ENCODE measurements at regions not wholly inside any gene's neighbourhood (a gene's known extent, or its start where the extent isn't known, plus 50 kb on each side); places are given as distances from the start of the nearest gene placed in this dataset.

GRCh38 chr5:114055318-114056184 is 306.3 kb upstream of the KCNN2 start:
- Mint-ChIP-seq H3K36me3 (no peaks in the 10 kb centered on the region), H3K9me3 (no peaks in the 10 kb centered on the region), H3K27ac (no peak overlapping the region), H3K27me3 (peaks cover 47% of the 10 kb centered on the region), H3K4me1 (no peaks in the 10 kb centered on the region), H3K4me3 (no peak overlapping the region)
- peak; percentile 1 for DNase-seq

- Mint-ChIP-seq H3K27me3 (peaks cover 47% of the 10 kb centered on the region), H3K4me3 (no peak overlapping the region), H3K9me3 (no peaks in the 10 kb centered on the region), H3K27ac (no peak overlapping the region), H3K36me3 (no peaks in the 10 kb centered on the region), H3K4me1 (no peaks in the 10 kb centered on the region)
- no peak for DNase-seq
Measured at GRCh38 chr5:114056185-114056538, 305.7 kb upstream of the KCNN2 start.

- H3K9me3 Mint-ChIP-seq, result no peaks in the 10 kb centered on the region
- H3K36me3 Mint-ChIP-seq, result no peaks in the 10 kb centered on the region
- H3K27me3 Mint-ChIP-seq, result peaks cover 23% of the 10 kb centered on the region
- no peaks in the 10 kb centered on the region for H3K4me1 Mint-ChIP-seq
- no peak overlapping the region for H3K4me3 Mint-ChIP-seq
- no peak for DNase-seq
- H3K27ac Mint-ChIP-seq, result no peak overlapping the region
Measured at GRCh38 chr5:114060866-114061265, 301.0 kb upstream of the KCNN2 start.

- Mint-ChIP-seq H3K36me3 (no peaks in the 10 kb centered on the region), H3K4me3 (no peak overlapping the region), H3K9me3 (no peaks in the 10 kb centered on the region), H3K4me1 (no peaks in the 10 kb centered on the region), H3K27me3 (peaks cover 6% of the 10 kb centered on the region), H3K27ac (no peak overlapping the region)
- no peak for DNase-seq
Measured at GRCh38 chr5:114062932-114063867, 298.7 kb upstream of the KCNN2 start.

GRCh38 chr5:114065912-114066311 is 296.0 kb upstream of the KCNN2 start:
- H3K36me3 Mint-ChIP-seq, result no peaks in the 10 kb centered on the region
- H3K9me3 Mint-ChIP-seq, result no peaks in the 10 kb centered on the region

GRCh38 chr5:114070093-114070722 is 291.7 kb upstream of the KCNN2 start:
- Mint-ChIP-seq H3K36me3 (no peaks in the 10 kb centered on the region), H3K4me3 (no peak overlapping the region), H3K27me3 (no peaks in the 10 kb centered on the region), H3K4me1 (no peaks in the 10 kb centered on the region), H3K27ac (no peak overlapping the region), H3K9me3 (no peaks in the 10 kb centered on the region)
- no peak for DNase-seq

More at GRCh38 chr5:114065912-114066311, 296.0 kb upstream of the KCNN2 start:
- no peak overlapping the region for H3K4me3 Mint-ChIP-seq
- no peak overlapping the region for H3K27ac Mint-ChIP-seq
- no peaks in the 10 kb centered on the region for H3K27me3 Mint-ChIP-seq
- no peak for DNase-seq
- no peaks in the 10 kb centered on the region for H3K4me1 Mint-ChIP-seq

GRCh38 chr5:114089259-114089658 is 272.6 kb upstream of the KCNN2 start:
- H3K9me3 Mint-ChIP-seq, result peaks cover 5% of the 10 kb centered on the region

GRCh38 chr5:114097570-114097969 is 264.3 kb upstream of the KCNN2 start:
- DNase-seq, result no peak
- H3K4me3 Mint-ChIP-seq, result no peak overlapping the region
- no peaks in the 10 kb centered on the region for H3K27me3 Mint-ChIP-seq
- H3K27ac Mint-ChIP-seq, result no peak overlapping the region
- peaks cover 1% of the 10 kb centered on the region for H3K9me3 Mint-ChIP-seq
- no peaks in the 10 kb centered on the region for H3K36me3 Mint-ChIP-seq
- H3K4me1 Mint-ChIP-seq, result no peaks in the 10 kb centered on the region

More at GRCh38 chr5:114089259-114089658, 272.6 kb upstream of the KCNN2 start:
- Mint-ChIP-seq H3K27me3 (no peaks in the 10 kb centered on the region), H3K4me1 (no peaks in the 10 kb centered on the region), H3K27ac (no peak overlapping the region), H3K36me3 (no peaks in the 10 kb centered on the region), H3K4me3 (no peak overlapping the region)
- no peak for DNase-seq

GRCh38 chr5:114099161-114099560 is 262.7 kb upstream of the KCNN2 start:
- H3K27me3 Mint-ChIP-seq, result no peaks in the 10 kb centered on the region
- no peaks in the 10 kb centered on the region for H3K4me1 Mint-ChIP-seq
- peaks cover 1% of the 10 kb centered on the region for H3K9me3 Mint-ChIP-seq
- H3K4me3 Mint-ChIP-seq, result no peak overlapping the region
- H3K36me3 Mint-ChIP-seq, result no peaks in the 10 kb centered on the region
- no peak for DNase-seq
- no peak overlapping the region for H3K27ac Mint-ChIP-seq

GRCh38 chr5:114101153-114101552 is 260.7 kb upstream of the KCNN2 start:
- Mint-ChIP-seq H3K27ac (no peak overlapping the region), H3K4me3 (no peak overlapping the region), H3K9me3 (peaks cover 1% of the 10 kb centered on the region), H3K4me1 (no peaks in the 10 kb centered on the region), H3K36me3 (no peaks in the 10 kb centered on the region), H3K27me3 (no peaks in the 10 kb centered on the region)
- no peak for DNase-seq

- Mint-ChIP-seq H3K27me3 (no peaks in the 10 kb centered on the region), H3K36me3 (no peaks in the 10 kb centered on the region), H3K9me3 (peaks cover 2% of the 10 kb centered on the region), H3K27ac (no peak overlapping the region), H3K4me1 (no peaks in the 10 kb centered on the region), H3K4me3 (no peak overlapping the region)
- no peak for DNase-seq
Measured at GRCh38 chr5:114113604-114114003, 248.3 kb upstream of the KCNN2 start.

- Mint-ChIP-seq H3K4me3 (no peak overlapping the region), H3K27ac (no peak overlapping the region), H3K4me1 (no peaks in the 10 kb centered on the region), H3K36me3 (no peaks in the 10 kb centered on the region), H3K27me3 (no peaks in the 10 kb centered on the region), H3K9me3 (peaks cover 2% of the 10 kb centered on the region)
- DNase-seq, result no peak
Measured at GRCh38 chr5:114116981-114117380, 244.9 kb upstream of the KCNN2 start.

- no peaks in the 10 kb centered on the region for H3K4me1 Mint-ChIP-seq
- no peak for DNase-seq
- no peaks in the 10 kb centered on the region for H3K27me3 Mint-ChIP-seq
- no peak overlapping the region for H3K4me3 Mint-ChIP-seq
- H3K36me3 Mint-ChIP-seq, result no peaks in the 10 kb centered on the region
- no peak overlapping the region for H3K27ac Mint-ChIP-seq
- H3K9me3 Mint-ChIP-seq, result no peaks in the 10 kb centered on the region
Measured at GRCh38 chr5:114118511-114118910, 243.4 kb upstream of the KCNN2 start.

GRCh38 chr5:114120166-114120565 is 241.7 kb upstream of the KCNN2 start:
- H3K27ac Mint-ChIP-seq, result no peak overlapping the region
- no peak for DNase-seq
- no peaks in the 10 kb centered on the region for H3K36me3 Mint-ChIP-seq
- no peaks in the 10 kb centered on the region for H3K4me1 Mint-ChIP-seq
- H3K4me3 Mint-ChIP-seq, result no peak overlapping the region
- H3K27me3 Mint-ChIP-seq, result no peaks in the 10 kb centered on the region
- H3K9me3 Mint-ChIP-seq, result no peaks in the 10 kb centered on the region

GRCh38 chr5:114122852-114123251 is 239.0 kb upstream of the KCNN2 start:
- H3K27ac Mint-ChIP-seq, result no peak overlapping the region
- H3K9me3 Mint-ChIP-seq, result no peaks in the 10 kb centered on the region
- no peaks in the 10 kb centered on the region for H3K36me3 Mint-ChIP-seq
- no peak for DNase-seq
- H3K4me3 Mint-ChIP-seq, result no peak overlapping the region
- H3K27me3 Mint-ChIP-seq, result no peaks in the 10 kb centered on the region
- H3K4me1 Mint-ChIP-seq, result no peaks in the 10 kb centered on the region

Measured in activated naive CD8-positive, alpha-beta T cell treated with anti-CD3 and anti-CD28 coated beads for 36 hours (primary cell).